ENCODE measurements at regions not wholly inside any gene's neighbourhood (a gene's known extent, or its start where the extent isn't known, plus 50 kb on each side); places are given as distances from the start of the nearest gene placed in this dataset.
"Not testable (repeated sequence)": the region's sequence is repeated elsewhere in the genome, so short reads cannot be mapped to it uniquely, and the experiment has no call there.

- Mint-ChIP-seq H3K36me3 (ENCODE audit: low read depth) (no peaks in the 10 kb centered on the region), H3K27ac (no peak overlapping the region), H3K4me1 (ENCODE audit: low read depth) (no peaks in the 10 kb centered on the region), H3K9me3 (peaks cover 3% of the 10 kb centered on the region), H3K4me3 (no peak overlapping the region), H3K27me3 (ENCODE audit: low read depth) (no peaks in the 10 kb centered on the region)
- DNase-seq (ENCODE audit: low spot score), result no peak
Observed at GRCh38 chr13:87280139-87280538, 391.0 kb upstream of the SLITRK5 start.

DNA sequence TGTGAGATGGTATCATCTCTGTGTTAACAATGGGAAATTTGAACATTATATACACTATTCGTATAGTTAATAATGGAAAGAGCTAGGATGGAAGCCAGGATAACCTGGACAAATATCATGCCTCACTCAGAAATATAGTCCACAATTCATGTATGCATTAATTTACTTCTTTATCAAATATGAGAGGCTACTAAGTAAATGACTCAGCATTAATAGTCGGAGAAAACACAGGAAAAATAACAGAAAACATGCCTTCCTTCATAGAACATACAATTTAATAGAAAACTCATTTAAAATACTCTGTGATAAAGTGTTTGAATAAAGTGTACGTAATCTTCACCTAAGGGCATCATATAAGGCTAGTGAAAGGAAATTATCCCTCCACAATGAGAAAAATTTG lies 383.4 kb upstream of the SLITRK5 start:
- Mint-ChIP-seq H3K9me3 (peaks cover 14% of the 10 kb centered on the region), H3K36me3 (ENCODE audit: low read depth) (no peaks in the 10 kb centered on the region), H3K4me3 (no peak overlapping the region), H3K27me3 (ENCODE audit: low read depth) (no peaks in the 10 kb centered on the region), H3K4me1 (ENCODE audit: low read depth) (no peaks in the 10 kb centered on the region), H3K27ac (no peak overlapping the region)
- no peak for DNase-seq (ENCODE audit: low spot score)

GRCh38 chr13:87295636-87296035 lies 375.5 kb upstream of the SLITRK5 start:
- DNase-seq (ENCODE audit: low spot score), result no peak
- H3K36me3 Mint-ChIP-seq (ENCODE audit: low read depth), result no peaks in the 10 kb centered on the region
- no peaks in the 10 kb centered on the region for H3K4me1 Mint-ChIP-seq (ENCODE audit: low read depth)
- H3K27me3 Mint-ChIP-seq (ENCODE audit: low read depth), result no peaks in the 10 kb centered on the region
- peaks cover 25% of the 10 kb centered on the region for H3K9me3 Mint-ChIP-seq
- no peak overlapping the region for H3K27ac Mint-ChIP-seq
- H3K4me3 Mint-ChIP-seq, result no peak overlapping the region

DNA sequence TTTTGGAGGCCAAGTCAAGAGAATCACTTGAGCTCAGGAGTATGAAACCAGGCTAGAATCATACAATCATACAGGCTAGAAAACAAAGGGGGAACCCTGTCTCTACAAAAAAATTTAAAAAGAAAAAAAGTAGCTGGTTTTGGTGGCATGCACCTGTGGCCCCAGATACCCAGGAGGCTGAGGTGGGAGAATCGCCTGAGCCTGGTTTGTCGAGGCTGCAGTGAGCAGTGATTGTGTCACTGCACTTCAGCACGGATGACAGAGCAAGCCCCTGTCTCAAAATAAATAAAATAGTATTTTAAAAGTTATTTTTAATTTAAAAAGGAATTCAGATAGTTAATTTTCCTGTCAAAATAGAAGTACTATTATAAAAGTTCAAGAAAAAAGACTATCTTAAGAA lies 369.1 kb upstream of the SLITRK5 start:
- H3K4me3 Mint-ChIP-seq, result no peak overlapping the region
- H3K9me3 Mint-ChIP-seq, result peaks cover 14% of the 10 kb centered on the region
- H3K27me3 Mint-ChIP-seq (ENCODE audit: low read depth), result no peaks in the 10 kb centered on the region
- no peak overlapping the region for H3K27ac Mint-ChIP-seq
- DNase-seq (ENCODE audit: low spot score), result no peak
- H3K4me1 Mint-ChIP-seq (ENCODE audit: low read depth), result no peaks in the 10 kb centered on the region
- H3K36me3 Mint-ChIP-seq (ENCODE audit: low read depth), result no peaks in the 10 kb centered on the region

- Mint-ChIP-seq H3K4me3 (no peak overlapping the region), H3K27ac (no peak overlapping the region), H3K9me3 (peaks cover 16% of the 10 kb centered on the region), H3K4me1 (ENCODE audit: low read depth) (no peaks in the 10 kb centered on the region), H3K36me3 (ENCODE audit: low read depth) (no peaks in the 10 kb centered on the region), H3K27me3 (ENCODE audit: low read depth) (no peaks in the 10 kb centered on the region)
- DNase-seq (ENCODE audit: low spot score), result no peak
Observed at GRCh38 chr13:87302931-87303330, 368.2 kb upstream of the SLITRK5 start.

DNA sequence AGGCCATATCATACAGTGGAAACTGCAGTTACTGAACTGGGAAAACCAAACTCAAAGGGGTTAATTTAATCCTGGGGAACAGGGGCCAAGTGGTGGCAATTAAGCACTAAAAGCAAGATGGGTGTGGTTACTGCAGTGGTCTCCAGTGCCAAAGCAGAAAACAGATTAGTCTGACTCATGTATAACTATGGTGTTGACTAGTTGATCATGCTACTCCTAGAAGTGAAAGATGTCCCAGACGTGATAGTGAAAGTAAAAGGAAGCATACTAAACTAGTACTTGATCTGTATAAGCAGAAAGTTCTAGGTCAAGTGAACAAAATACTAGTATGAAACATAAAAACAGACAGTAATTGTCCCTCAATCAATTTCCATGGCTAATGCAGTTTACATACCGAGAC lies 360.0 kb upstream of the SLITRK5 start:
- Mint-ChIP-seq H3K36me3 (ENCODE audit: low read depth) (no peaks in the 10 kb centered on the region), H3K27me3 (ENCODE audit: low read depth) (no peaks in the 10 kb centered on the region), H3K4me1 (ENCODE audit: low read depth) (no peaks in the 10 kb centered on the region), H3K4me3 (no peak overlapping the region), H3K9me3 (peaks cover 28% of the 10 kb centered on the region), H3K27ac (no peak overlapping the region)
- no peak for DNase-seq (ENCODE audit: low spot score)

DNA sequence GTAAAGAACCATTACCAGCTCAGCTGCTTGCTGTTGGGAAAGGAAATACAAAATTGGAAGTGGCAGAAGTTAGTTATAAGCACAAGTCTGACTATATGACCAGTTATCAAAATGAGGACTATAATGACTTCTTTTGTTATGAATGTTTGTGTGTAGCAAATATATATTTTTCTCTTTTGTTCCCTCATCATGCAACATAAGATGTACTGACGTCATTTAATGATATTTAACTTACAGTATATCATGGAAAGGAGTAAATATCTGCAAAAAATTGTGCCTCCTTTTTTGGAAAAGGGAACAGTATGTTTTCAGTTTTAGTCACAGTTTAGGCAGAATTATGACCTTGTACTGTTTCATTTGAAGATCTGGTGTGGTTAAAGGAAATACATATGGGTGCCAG lies 356.3 kb upstream of the SLITRK5 start:
- Mint-ChIP-seq H3K4me3 (no peak overlapping the region), H3K27me3 (ENCODE audit: low read depth) (no peaks in the 10 kb centered on the region), H3K36me3 (ENCODE audit: low read depth) (no peaks in the 10 kb centered on the region), H3K9me3 (peaks cover 25% of the 10 kb centered on the region), H3K27ac (no peak overlapping the region), H3K4me1 (ENCODE audit: low read depth) (no peaks in the 10 kb centered on the region)
- DNase-seq (ENCODE audit: low spot score), result no peak

DNA sequence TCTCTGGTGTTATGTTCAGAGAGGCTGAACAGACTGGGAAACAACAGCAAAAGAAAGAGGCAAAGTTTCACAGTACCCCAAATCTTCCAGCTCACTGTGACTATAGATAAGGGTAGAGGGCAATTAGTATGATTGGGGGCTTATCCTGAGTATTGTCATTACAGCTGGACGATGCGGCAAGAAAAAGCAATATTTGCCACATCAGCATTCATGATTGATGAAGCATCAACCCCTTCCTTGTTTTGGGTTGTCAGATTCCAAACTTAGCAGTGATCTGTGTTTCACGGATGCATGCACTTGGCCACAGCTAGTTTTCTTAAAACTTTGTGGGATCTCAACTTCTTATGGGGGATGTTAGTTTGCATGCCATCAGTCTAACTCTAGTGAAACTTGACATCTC lies 348.8 kb upstream of the SLITRK5 start:
- H3K4me1 Mint-ChIP-seq (ENCODE audit: low read depth), result no peaks in the 10 kb centered on the region
- H3K36me3 Mint-ChIP-seq (ENCODE audit: low read depth), result no peaks in the 10 kb centered on the region
- H3K27ac Mint-ChIP-seq, result no peak overlapping the region
- no peak overlapping the region for H3K4me3 Mint-ChIP-seq
- H3K27me3 Mint-ChIP-seq (ENCODE audit: low read depth), result no peaks in the 10 kb centered on the region
- peaks cover 16% of the 10 kb centered on the region for H3K9me3 Mint-ChIP-seq
- no peak for DNase-seq (ENCODE audit: low spot score)

- no peak for DNase-seq (ENCODE audit: low spot score)
- Mint-ChIP-seq H3K27ac (no peak overlapping the region), H3K27me3 (ENCODE audit: low read depth) (no peaks in the 10 kb centered on the region), H3K36me3 (ENCODE audit: low read depth) (no peaks in the 10 kb centered on the region), H3K9me3 (peaks cover 9% of the 10 kb centered on the region), H3K4me3 (no peak overlapping the region), H3K4me1 (ENCODE audit: low read depth) (no peaks in the 10 kb centered on the region)
Observed at GRCh38 chr13:87324558-87324957, 346.6 kb upstream of the SLITRK5 start.

DNA sequence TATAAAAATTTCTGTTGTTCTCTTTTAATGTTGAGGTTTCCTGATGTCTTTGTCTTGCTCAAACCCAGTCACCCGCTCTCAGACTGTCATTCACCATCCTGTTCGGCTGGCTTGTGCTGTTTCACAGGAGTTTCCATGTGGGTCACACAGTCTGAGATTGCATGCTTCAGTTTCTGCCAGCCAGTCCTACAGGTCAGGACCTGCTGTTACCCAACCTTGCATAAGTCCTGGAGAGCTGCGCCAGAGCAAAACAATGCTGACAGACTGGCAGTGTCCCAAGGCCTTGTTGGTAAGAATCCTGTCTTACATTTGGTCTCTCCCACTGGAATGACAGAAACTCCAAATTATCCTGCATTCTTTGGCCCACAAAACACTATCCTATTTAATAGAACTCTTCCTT lies 340.0 kb upstream of the SLITRK5 start:
- Mint-ChIP-seq H3K27ac (no peak overlapping the region), H3K9me3 (peaks cover 26% of the 10 kb centered on the region), H3K4me3 (no peak overlapping the region), H3K36me3 (ENCODE audit: low read depth) (no peaks in the 10 kb centered on the region), H3K4me1 (ENCODE audit: low read depth) (no peaks in the 10 kb centered on the region), H3K27me3 (ENCODE audit: low read depth) (no peaks in the 10 kb centered on the region)
- no peak for DNase-seq (ENCODE audit: low spot score)

DNA sequence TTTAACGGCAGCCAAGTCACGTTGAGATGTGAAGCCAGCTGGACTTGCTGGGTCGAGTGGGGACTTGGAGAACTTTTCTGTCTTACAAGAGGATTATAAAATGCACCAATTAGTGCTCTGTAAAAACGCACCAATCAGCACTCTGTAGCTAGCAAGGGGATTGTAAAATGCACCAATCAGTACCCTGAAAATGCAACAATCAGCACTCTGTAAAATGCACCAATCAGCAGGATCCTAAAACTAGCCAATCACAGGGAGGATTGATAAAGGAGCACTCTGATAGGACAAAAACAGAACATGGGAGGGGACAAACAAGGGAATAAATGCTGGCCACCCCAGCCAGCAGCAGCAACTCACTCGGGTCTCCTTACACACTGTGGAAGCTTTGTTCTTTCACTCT lies 337.6 kb upstream of the SLITRK5 start:
- H3K27me3 Mint-ChIP-seq (ENCODE audit: low read depth), result no peaks in the 10 kb centered on the region
- H3K9me3 Mint-ChIP-seq, result peaks cover 23% of the 10 kb centered on the region
- H3K4me3 Mint-ChIP-seq, result no peak overlapping the region
- no peak for DNase-seq (ENCODE audit: low spot score)
- H3K27ac Mint-ChIP-seq, result no peak overlapping the region
- no peaks in the 10 kb centered on the region for H3K36me3 Mint-ChIP-seq (ENCODE audit: low read depth)
- no peaks in the 10 kb centered on the region for H3K4me1 Mint-ChIP-seq (ENCODE audit: low read depth)

DNA sequence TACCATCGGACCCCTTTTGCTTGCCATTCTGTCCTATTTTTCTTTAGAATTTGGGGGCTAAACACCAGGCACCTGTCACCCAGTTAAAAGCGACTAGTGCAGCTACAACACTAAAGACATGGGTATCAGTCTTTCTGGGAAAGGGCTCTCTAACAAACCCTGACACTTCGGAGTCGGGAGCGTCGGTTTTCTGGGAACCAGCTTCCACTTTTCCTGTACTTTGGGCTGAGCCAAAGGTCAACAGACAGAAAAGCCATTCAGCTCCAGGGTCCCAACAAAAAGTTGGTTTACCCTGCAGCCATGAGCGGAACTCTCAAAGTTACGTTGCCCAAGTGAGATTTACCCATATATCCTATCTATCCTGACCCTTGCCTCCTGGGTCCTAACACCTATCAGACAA lies 337.0 kb upstream of the SLITRK5 start:
- Mint-ChIP-seq H3K4me3 (no peak overlapping the region), H3K36me3 (ENCODE audit: low read depth) (no peaks in the 10 kb centered on the region), H3K27ac (no peak overlapping the region), H3K4me1 (ENCODE audit: low read depth) (no peaks in the 10 kb centered on the region), H3K27me3 (ENCODE audit: low read depth) (no peaks in the 10 kb centered on the region), H3K9me3 (peaks cover 23% of the 10 kb centered on the region)
- no peak for DNase-seq (ENCODE audit: low spot score)

DNA sequence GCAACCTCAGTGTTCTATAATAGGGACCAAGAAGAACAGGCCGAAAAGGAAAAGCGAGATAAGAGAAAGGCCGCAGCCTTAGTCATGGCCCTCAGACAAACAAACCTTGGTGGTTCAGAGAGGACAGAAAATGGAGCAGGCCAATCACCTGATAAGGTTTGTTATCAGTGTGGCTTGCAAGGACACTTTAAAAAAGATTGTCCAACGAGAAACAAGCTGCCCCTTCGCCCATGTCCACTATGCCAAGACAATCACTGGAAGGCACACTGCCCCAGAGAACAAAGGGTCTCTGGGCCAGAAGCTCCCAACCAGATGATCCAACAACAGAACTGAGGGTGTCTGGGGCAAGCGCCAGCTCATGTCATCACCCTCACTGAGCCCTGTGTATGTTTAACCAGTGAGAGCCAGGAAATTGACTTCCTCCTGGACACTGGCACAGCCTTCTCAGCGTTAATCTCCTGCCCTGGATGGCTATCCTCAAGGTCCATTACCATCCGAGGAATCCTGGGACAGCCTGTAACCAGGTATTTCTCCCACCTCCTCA lies 334.8 kb upstream of the SLITRK5 start:
- DNase-seq (ENCODE audit: low spot score); H3K27me3 Mint-ChIP-seq (ENCODE audit: low read depth); H3K4me1 Mint-ChIP-seq (ENCODE audit: low read depth); H3K4me3 Mint-ChIP-seq; H3K36me3 Mint-ChIP-seq (ENCODE audit: low read depth); H3K27ac Mint-ChIP-seq: not testable (repeated sequence)
- peaks cover 24% of the 10 kb centered on the region for H3K9me3 Mint-ChIP-seq

- Mint-ChIP-seq H3K27ac (no peak overlapping the region), H3K4me3 (no peak overlapping the region), H3K36me3 (ENCODE audit: low read depth) (no peaks in the 10 kb centered on the region), H3K4me1 (ENCODE audit: low read depth) (no peaks in the 10 kb centered on the region), H3K27me3 (ENCODE audit: low read depth) (no peaks in the 10 kb centered on the region), H3K9me3 (peaks cover 18% of the 10 kb centered on the region)
- no peak for DNase-seq (ENCODE audit: low spot score)
Observed at GRCh38 chr13:87344176-87344575, 327.0 kb upstream of the SLITRK5 start.

DNA sequence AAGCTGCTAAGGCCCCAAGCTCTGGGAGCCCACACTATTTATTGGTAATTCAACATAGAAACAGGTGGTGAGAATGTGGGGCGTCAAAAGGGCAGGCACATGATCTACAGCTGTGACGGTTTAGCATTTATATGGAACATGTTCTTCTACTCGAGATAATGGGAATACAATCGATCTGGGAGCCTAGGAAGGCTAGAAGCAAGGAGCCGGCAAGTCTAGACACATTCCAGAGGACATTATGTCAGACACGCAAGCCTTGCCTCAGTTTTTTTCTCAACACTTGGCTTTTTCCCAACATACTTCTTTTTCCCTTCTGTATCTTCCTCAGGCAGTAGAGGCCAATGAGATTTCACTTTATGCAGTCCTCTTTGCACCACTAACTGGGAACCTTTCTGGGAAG lies 315.7 kb upstream of the SLITRK5 start:
- no peak overlapping the region for H3K4me3 Mint-ChIP-seq
- no peaks in the 10 kb centered on the region for H3K27me3 Mint-ChIP-seq (ENCODE audit: low read depth)
- no peaks in the 10 kb centered on the region for H3K4me1 Mint-ChIP-seq (ENCODE audit: low read depth)
- no peaks in the 10 kb centered on the region for H3K36me3 Mint-ChIP-seq (ENCODE audit: low read depth)
- no peak overlapping the region for H3K27ac Mint-ChIP-seq
- H3K9me3 Mint-ChIP-seq, result peaks cover 23% of the 10 kb centered on the region
- no peak for DNase-seq (ENCODE audit: low spot score)

Measured in T-helper 2 cell treated with Interferon-gamma antibody and Interleukin-4, amounts not matched to agents 5 μg/mL and 100 μg/mL, for 36 hours (primary cell).